ENCODE measurements at regions not wholly inside any gene's neighbourhood (a gene's known extent, or its start where the extent isn't known, plus 50 kb on each side); places are given as distances from the start of the nearest gene placed in this dataset.

DNA sequence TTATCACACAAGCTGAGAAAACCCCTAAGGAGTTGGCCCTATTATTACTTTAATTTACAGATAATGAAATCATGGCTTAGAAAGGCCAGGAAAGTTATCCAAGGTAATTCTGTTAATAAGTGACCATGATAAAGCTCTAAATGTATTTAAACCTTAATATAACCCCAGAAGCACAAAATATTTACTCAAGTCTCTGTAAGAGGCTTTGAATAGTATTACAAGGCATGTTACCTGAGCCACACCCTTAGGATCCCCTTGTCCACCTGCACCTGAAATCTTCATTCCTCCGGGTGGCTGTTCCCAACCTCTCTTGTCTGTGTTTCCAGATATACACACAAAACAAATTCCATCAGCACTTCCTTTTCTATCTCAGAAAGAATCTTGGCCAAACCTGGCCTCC, 271.6 kb upstream of the BMP2 start:
- Histone ChIP-seq H3K36me3 (replicated peaks in 1 of 2; ENCODE audit: control insufficient read depth in 2 of 2, insufficient read depth in 2 of 2, low read length in 2 of 2) (no peaks in the 10 kb centered on the region), H4K8ac (ENCODE audit: low read depth, low read length) (no peak overlapping the region), H2AK5ac (ENCODE audit: low read depth, low read length) (no peak overlapping the region), H3K4me3 (ENCODE audit: low read length in 2 of 2) (no peak overlapping the region), H3K9me3 (replicated peaks in 1 of 2; ENCODE audit: control insufficient read depth in 2 of 2, insufficient read depth in 1 of 2, low read depth in 1 of 2, low read length in 2 of 2) (no peaks in the 10 kb centered on the region), H2AFZ (ENCODE audit: low read length) (no peak overlapping the region), H3K18ac (ENCODE audit: low read length) (no peak overlapping the region), H4K91ac (ENCODE audit: low read depth, low read length, poor library complexity) (no peak overlapping the region), H2BK120ac (ENCODE audit: low read depth, low read length) (no peak overlapping the region), H2BK12ac (ENCODE audit: low read length) (no peak overlapping the region), H2BK5ac (ENCODE audit: low read length) (no peak overlapping the region), H3K14ac (ENCODE audit: low read length) (no peak overlapping the region), H3K4me1 (ENCODE audit: control insufficient read depth in 2 of 2, insufficient read depth in 1 of 2, low read depth in 1 of 2, low read length in 2 of 2) (peaks cover 0 to 4% of the 10 kb centered on the region in 2 donors), H3K4ac (ENCODE audit: low read length) (no peak overlapping the region), H3K4me2 (ENCODE audit: insufficient read depth, low read length, poor library complexity, severe bottlenecking) (no peak overlapping the region), H3K79me1 (ENCODE audit: low read depth, low read length) (no peaks in the 10 kb centered on the region), H2BK15ac (ENCODE audit: low read length) (no peak overlapping the region), H3K27me3 (ENCODE audit: control insufficient read depth in 3 of 3, insufficient read depth in 3 of 3, low read depth in 1 of 3, low read length in 3 of 3) (no peaks in the 10 kb centered on the region), H3K27ac (replicated peaks; ENCODE audit: low read length) (no peak overlapping the region), H3K9ac (ENCODE audit: low read depth, low read length, poor library complexity) (no peak overlapping the region), H3K23ac (ENCODE audit: low read depth, low read length, poor library complexity) (no peak overlapping the region)
- DNase-seq (ENCODE audit: low spot score), result no peak
- no CpG with 5 or more reads among the region's 1 CpG for whole genome bisulfite sequencing, 2 donors (ENCODE audit: extremely low coverage in 2 of 2, insufficient read length in 2 of 2, insufficient replicate concordance in 1 of 2)

DNA sequence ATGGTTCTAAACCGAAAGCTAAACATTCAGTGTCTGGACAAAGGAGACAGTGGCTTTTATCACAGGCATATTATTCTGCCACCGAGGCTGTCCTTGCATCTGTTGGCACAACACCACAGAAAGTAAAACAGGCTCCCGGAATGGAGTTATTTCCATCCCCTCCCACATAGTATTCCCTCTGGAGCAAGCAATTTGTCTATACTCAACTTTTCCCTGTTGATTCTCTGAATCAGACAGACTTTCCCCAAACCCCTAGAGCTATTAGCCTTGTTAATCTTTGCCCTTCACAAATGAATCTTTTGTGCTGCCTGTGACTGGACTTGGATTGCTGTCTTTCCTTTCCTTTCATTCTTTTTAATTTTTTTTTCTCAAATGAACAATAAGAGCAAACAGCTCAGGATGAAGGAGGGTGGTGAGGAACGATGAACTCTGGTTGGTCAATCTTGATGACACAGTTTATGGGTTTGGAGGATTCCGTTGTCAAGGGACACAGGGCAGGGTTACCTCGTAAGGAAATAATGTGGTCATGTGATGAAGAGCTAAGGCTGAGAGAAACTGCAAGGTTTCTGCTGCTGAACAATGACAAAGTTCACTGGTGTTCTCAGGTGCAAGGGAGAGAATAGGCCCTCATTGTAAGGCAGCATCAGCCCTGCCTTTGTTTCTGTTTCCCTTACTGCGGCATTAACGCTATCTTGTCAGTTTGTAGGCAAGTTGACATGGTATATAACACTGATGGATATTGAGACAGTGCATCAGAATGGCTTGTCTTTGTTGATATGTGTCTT, 275.0 kb upstream of the BMP2 start:
- H3K4me2 ChIP-seq (ENCODE audit: insufficient read depth, low read length, poor library complexity, severe bottlenecking), result no peak overlapping the region
- H3K14ac ChIP-seq (ENCODE audit: low read length), result no peak overlapping the region
- H4K8ac ChIP-seq (ENCODE audit: low read depth, low read length), result no peak overlapping the region
- H3K18ac ChIP-seq (ENCODE audit: low read length), result no peak overlapping the region
- no peaks in the 10 kb centered on the region for H3K36me3 ChIP-seq (replicated peaks in 1 of 2; ENCODE audit: control insufficient read depth in 2 of 2, insufficient read depth in 2 of 2, low read length in 2 of 2)
- H3K27me3 ChIP-seq (ENCODE audit: control insufficient read depth in 3 of 3, insufficient read depth in 3 of 3, low read depth in 1 of 3, low read length in 3 of 3), result no peaks in the 10 kb centered on the region
- H3K4me1 ChIP-seq (ENCODE audit: control insufficient read depth in 2 of 2, insufficient read depth in 1 of 2, low read depth in 1 of 2, low read length in 2 of 2), result peaks cover 0 to 4% of the 10 kb centered on the region in 2 donors
- H2BK5ac ChIP-seq (ENCODE audit: low read length), result no peak overlapping the region
- no peak overlapping the region for H2AK5ac ChIP-seq (ENCODE audit: low read depth, low read length)
- H3K9ac ChIP-seq (ENCODE audit: low read depth, low read length, poor library complexity), result no peak overlapping the region
- H3K4ac ChIP-seq (ENCODE audit: low read length), result no peak overlapping the region
- H4K91ac ChIP-seq (ENCODE audit: low read depth, low read length, poor library complexity), result no peak overlapping the region
- H3K79me1 ChIP-seq (ENCODE audit: low read depth, low read length), result no peaks in the 10 kb centered on the region
- H2BK120ac ChIP-seq (ENCODE audit: low read depth, low read length), result no peak overlapping the region
- WGBS, 2 donors (ENCODE audit: extremely low coverage in 2 of 2, insufficient read length in 2 of 2, insufficient replicate concordance in 1 of 2), result no CpG with 5 or more reads among the region's 8 CpGs
- H3K4me3 ChIP-seq (ENCODE audit: low read length in 2 of 2), result no peak overlapping the region
- no peak overlapping the region for H2AFZ ChIP-seq (ENCODE audit: low read length)
- no peak overlapping the region for H3K27ac ChIP-seq (replicated peaks; ENCODE audit: low read length)
- H2BK15ac ChIP-seq (ENCODE audit: low read length), result no peak overlapping the region
- H3K9me3 ChIP-seq (replicated peaks in 1 of 2; ENCODE audit: control insufficient read depth in 2 of 2, insufficient read depth in 1 of 2, low read depth in 1 of 2, low read length in 2 of 2), result no peaks in the 10 kb centered on the region
- no peak overlapping the region for H2BK12ac ChIP-seq (ENCODE audit: low read length)
- no peak overlapping the region for H3K23ac ChIP-seq (ENCODE audit: low read depth, low read length, poor library complexity)
- peak; percentile 5 for DNase-seq (ENCODE audit: low spot score)

DNA sequence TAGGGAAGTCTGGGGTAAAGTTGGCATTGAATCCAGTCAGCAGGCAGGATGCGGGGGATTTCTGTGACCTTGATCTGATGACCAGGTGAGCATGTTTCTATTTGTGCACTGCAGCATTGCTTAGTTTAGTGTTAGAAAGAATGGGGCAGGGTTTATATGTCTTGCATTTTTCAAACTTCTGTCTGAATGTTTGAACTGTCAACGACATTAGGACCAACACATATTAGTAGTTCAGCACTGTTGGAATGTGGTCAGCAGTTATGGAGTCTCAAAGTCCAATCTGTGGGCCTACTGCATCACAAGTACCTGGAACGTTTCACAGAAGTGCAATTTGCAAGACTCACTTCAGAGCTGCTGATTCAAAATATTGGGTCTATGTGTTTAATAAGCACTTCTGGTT, 276.6 kb upstream of the BMP2 start:
- H3K9me3 ChIP-seq (replicated peaks in 1 of 2; ENCODE audit: control insufficient read depth in 2 of 2, insufficient read depth in 1 of 2, low read depth in 1 of 2, low read length in 2 of 2), result no peaks in the 10 kb centered on the region
- H2BK15ac ChIP-seq (ENCODE audit: low read length), result no peak overlapping the region
- no CpG with 5 or more reads among the region's 3 CpGs for WGBS, 2 donors (ENCODE audit: extremely low coverage in 2 of 2, insufficient read length in 2 of 2, insufficient replicate concordance in 1 of 2)
- no peak overlapping the region for H4K8ac ChIP-seq (ENCODE audit: low read depth, low read length)
- H2AK5ac ChIP-seq (ENCODE audit: low read depth, low read length), result no peak overlapping the region
- H2BK120ac ChIP-seq (ENCODE audit: low read depth, low read length), result no peak overlapping the region
- no peak overlapping the region for H3K4me3 ChIP-seq (ENCODE audit: low read length in 2 of 2)
- no peak overlapping the region for H3K14ac ChIP-seq (ENCODE audit: low read length)
- H3K23ac ChIP-seq (ENCODE audit: low read depth, low read length, poor library complexity), result no peak overlapping the region
- H2AFZ ChIP-seq (ENCODE audit: low read length), result no peak overlapping the region
- no peaks in the 10 kb centered on the region for H3K79me1 ChIP-seq (ENCODE audit: low read depth, low read length)
- no peak overlapping the region for H2BK5ac ChIP-seq (ENCODE audit: low read length)
- H3K4me2 ChIP-seq (ENCODE audit: insufficient read depth, low read length, poor library complexity, severe bottlenecking), result no peak overlapping the region
- no peaks in the 10 kb centered on the region for H3K27me3 ChIP-seq (ENCODE audit: control insufficient read depth in 3 of 3, insufficient read depth in 3 of 3, low read depth in 1 of 3, low read length in 3 of 3)
- no peak overlapping the region for H3K9ac ChIP-seq (ENCODE audit: low read depth, low read length, poor library complexity)
- H3K18ac ChIP-seq (ENCODE audit: low read length), result no peak overlapping the region
- H4K91ac ChIP-seq (ENCODE audit: low read depth, low read length, poor library complexity), result no peak overlapping the region
- no peak for DNase-seq (ENCODE audit: low spot score)
- H2BK12ac ChIP-seq (ENCODE audit: low read length), result no peak overlapping the region
- no peak overlapping the region for H3K4ac ChIP-seq (ENCODE audit: low read length)
- H3K36me3 ChIP-seq (replicated peaks in 1 of 2; ENCODE audit: control insufficient read depth in 2 of 2, insufficient read depth in 2 of 2, low read length in 2 of 2), result no peaks in the 10 kb centered on the region
- no peak overlapping the region for H3K27ac ChIP-seq (replicated peaks; ENCODE audit: low read length)
- H3K4me1 ChIP-seq (ENCODE audit: control insufficient read depth in 2 of 2, insufficient read depth in 1 of 2, low read depth in 1 of 2, low read length in 2 of 2), result peaks cover 0 to 4% of the 10 kb centered on the region in 2 donors

DNA sequence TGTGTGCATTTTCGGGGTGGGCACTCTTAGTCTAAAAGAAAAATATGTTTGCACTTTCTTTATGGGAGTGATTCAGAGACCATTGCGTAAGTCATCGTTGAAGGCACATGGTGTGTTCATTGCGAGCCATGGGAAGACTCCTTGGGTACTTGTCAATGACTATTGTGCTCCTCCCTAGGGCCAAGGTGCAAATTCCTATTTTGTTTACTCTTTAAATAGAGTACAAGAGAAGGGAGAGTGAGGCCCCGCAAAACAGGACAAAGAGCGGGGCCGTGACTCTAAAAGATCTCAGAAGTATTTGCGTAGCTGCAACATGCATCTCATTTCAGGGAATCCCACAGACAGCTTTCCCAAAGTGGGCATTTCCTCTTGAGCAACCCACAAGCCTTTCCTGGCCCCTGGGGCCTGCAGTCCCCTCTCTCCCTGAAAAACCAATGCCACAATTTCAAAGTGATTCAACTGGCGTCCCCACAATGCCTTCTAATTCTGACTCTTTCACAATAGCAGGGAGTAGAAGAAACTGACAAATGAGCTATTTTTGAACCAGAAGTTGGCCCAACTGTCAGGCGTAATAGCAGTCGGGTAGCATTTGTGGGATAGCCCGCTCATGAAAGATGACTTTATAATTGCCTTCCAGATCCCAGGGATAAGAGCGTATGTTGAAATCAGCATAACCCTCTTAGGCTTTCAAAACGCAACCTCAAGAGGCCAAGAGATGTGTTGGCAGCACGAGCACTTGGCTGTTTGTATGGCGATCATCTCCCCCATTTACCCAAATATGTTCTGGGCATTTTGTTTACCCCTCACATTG, 277.9 kb upstream of the BMP2 start:
- no peaks in the 10 kb centered on the region for H3K9me3 ChIP-seq (replicated peaks in 1 of 2; ENCODE audit: control insufficient read depth in 2 of 2, insufficient read depth in 1 of 2, low read depth in 1 of 2, low read length in 2 of 2)
- H2BK5ac ChIP-seq (ENCODE audit: low read length), result no peak overlapping the region
- no peak overlapping the region for H2AFZ ChIP-seq (ENCODE audit: low read length)
- H3K4ac ChIP-seq (ENCODE audit: low read length), result no peak overlapping the region
- no peak overlapping the region for H4K8ac ChIP-seq (ENCODE audit: low read depth, low read length)
- no peaks in the 10 kb centered on the region for H3K27me3 ChIP-seq (ENCODE audit: control insufficient read depth in 3 of 3, insufficient read depth in 3 of 3, low read depth in 1 of 3, low read length in 3 of 3)
- H2BK120ac ChIP-seq (ENCODE audit: low read depth, low read length), result no peak overlapping the region
- H3K9ac ChIP-seq (ENCODE audit: low read depth, low read length, poor library complexity), result no peak overlapping the region
- peaks cover 0 to 4% of the 10 kb centered on the region in 2 donors for H3K4me1 ChIP-seq (ENCODE audit: control insufficient read depth in 2 of 2, insufficient read depth in 1 of 2, low read depth in 1 of 2, low read length in 2 of 2)
- no peak overlapping the region for H3K14ac ChIP-seq (ENCODE audit: low read length)
- no peak overlapping the region for H3K27ac ChIP-seq (replicated peaks; ENCODE audit: low read length)
- H3K36me3 ChIP-seq (replicated peaks in 1 of 2; ENCODE audit: control insufficient read depth in 2 of 2, insufficient read depth in 2 of 2, low read length in 2 of 2), result no peaks in the 10 kb centered on the region
- H3K4me2 ChIP-seq (ENCODE audit: insufficient read depth, low read length, poor library complexity, severe bottlenecking), result no peak overlapping the region
- no peak overlapping the region for H3K18ac ChIP-seq (ENCODE audit: low read length)
- no peak overlapping the region for H4K91ac ChIP-seq (ENCODE audit: low read depth, low read length, poor library complexity)
- WGBS, 2 donors (ENCODE audit: extremely low coverage in 2 of 2, insufficient read length in 2 of 2, insufficient replicate concordance in 1 of 2), result no CpG with 5 or more reads among the region's 16 CpGs
- no peak overlapping the region for H3K23ac ChIP-seq (ENCODE audit: low read depth, low read length, poor library complexity)
- H2AK5ac ChIP-seq (ENCODE audit: low read depth, low read length), result no peak overlapping the region
- no peak overlapping the region for H2BK12ac ChIP-seq (ENCODE audit: low read length)
- no peaks in the 10 kb centered on the region for H3K79me1 ChIP-seq (ENCODE audit: low read depth, low read length)
- DNase-seq (ENCODE audit: low spot score), result no peak
- no peak overlapping the region for H2BK15ac ChIP-seq (ENCODE audit: low read length)
- H3K4me3 ChIP-seq (ENCODE audit: low read length in 2 of 2), result no peak overlapping the region
